SK-N-SH (cell line): ENCODE measurements at regions not wholly inside any gene's neighbourhood (a gene's known extent, or its start where the extent isn't known, plus 50 kb on each side); places are given as distances from the start of the nearest gene placed in this dataset.
"Not testable (repeated sequence)": the region's sequence is repeated elsewhere in the genome, so short reads cannot be mapped to it uniquely, and the experiment has no call there.

Experiments used
- CTCF ChIA-PET: fragments of 300-600, 350-600 bp; formaldehyde crosslinking; extraction: SDS; loops from one replicate; lab custom pipeline; 2021; lab: Yijun Ruan, JAX
- POLR2A ChIA-PET: fragments of 350-600 bp; sonication (Branson Sonifier 250); formaldehyde crosslinking; extraction: SDS; loops from one replicate; lab custom pipeline; 2020; ENCODE audit warnings: antibody characterized with exemption, inconsistent platforms; lab: Yijun Ruan, JAX
- DNase-seq: peaks from one replicate; pipeline ENCODE4 v3.0.0; 2012
- H2AFZ ChIP-seq: fragments of 200-600 bp; sonication (generic); 2 replicates; pipeline ENCODE4 v1.8.1; 2016; ENCODE audit warnings: antibody characterized with exemption, mild to moderate bottlenecking, low read depth
- H3F3A ChIP-seq: fragments of 200-600 bp; sonication (generic); replicated peaks from 2 replicates; pipeline ENCODE3; 2016; ENCODE audit warnings: antibody characterized with exemption, mild to moderate bottlenecking; ENCODE audit not compliant: insufficient read depth
- H3K27ac ChIP-seq, 2 experiments: fragments of 200-500 bp in 1 of 2; fragments of 200-600 bp in 1 of 2; sonication (Bioruptor generic) in 1 of 2; sonication (generic), shearing (Covaris generic) in 1 of 2; 2 replicates each; pipeline versions ENCODE4 v1.5.1 to v1.6.1; 2014 to 2016; ENCODE audit warnings: low read depth in 2 of 2, inconsistent platforms in 1 of 2, low read length in 1 of 2, mild to moderate bottlenecking in 1 of 2, mixed read lengths in 1 of 2
- H3K27me3 ChIP-seq: fragments of 200-600 bp; sonication (generic), shearing (Covaris generic); 2 replicates; pipeline ENCODE4 v1.6.1; 2016; ENCODE audit warnings: mixed run types; ENCODE audit not compliant: insufficient read depth
- H3K36me3 ChIP-seq, 2 experiments: fragments of 200-500 bp in 1 of 2; fragments of 200-600 bp in 1 of 2; sonication (Bioruptor generic) in 1 of 2; sonication (generic) in 1 of 2; replicated peaks in 1 of 2; 2 replicates each; pipeline versions ENCODE3 to v1.5.1; 2014 to 2016; ENCODE audit warnings: low read length in 1 of 2, mild to moderate bottlenecking in 1 of 2; ENCODE audit not compliant: insufficient read depth in 2 of 2, control insufficient read depth in 1 of 2
- H3K4me1 ChIP-seq, 2 experiments: fragments of 200-500 bp in 1 of 2; fragments of 200-600 bp in 1 of 2; sonication (Bioruptor generic) in 1 of 2; sonication (generic), shearing (Covaris generic) in 1 of 2; 2 replicates each; pipeline versions ENCODE4 v1.5.1 to v1.6.1; 2014 to 2016; ENCODE audit warnings: low read depth in 1 of 2, low read length in 1 of 2, mixed run types in 1 of 2; ENCODE audit not compliant: insufficient read depth in 2 of 2, control insufficient read depth in 1 of 2
- H3K4me2 ChIP-seq: fragments of 200-600 bp; sonication (generic), shearing (Covaris generic); 2 replicates; pipeline ENCODE4 v1.6.1; 2017; ENCODE audit warnings: mixed run types
- H3K4me3 ChIP-seq, 2 experiments: fragments of 200-500 bp in 1 of 2; fragments of 200-600 bp in 1 of 2; sonication (Bioruptor generic) in 1 of 2; sonication (generic), shearing (Covaris generic) in 1 of 2; 2 replicates each; pipeline versions ENCODE4 v1.5.1 to v1.8.1; 2014 to 2016; ENCODE audit warnings: low read depth in 2 of 2, inconsistent platforms in 1 of 2, low read length in 1 of 2, mild to moderate bottlenecking in 1 of 2, mixed read lengths in 1 of 2, moderate library complexity in 1 of 2
- H3K79me2 ChIP-seq: fragments of 200-600 bp; sonication (generic); 2 replicates; pipeline ENCODE4 v1.8.1; 2017; ENCODE audit warnings: mild to moderate bottlenecking; ENCODE audit not compliant: insufficient read depth
- H3K9ac ChIP-seq: fragments of 200-600 bp; sonication (generic); 2 replicates; pipeline ENCODE4 v1.6.1; 2017; ENCODE audit warnings: mixed run types
- H3K9me2 ChIP-seq: fragments of 200-600 bp; sonication (generic); 2 replicates; pipeline ENCODE4 v1.6.1; 2017; ENCODE audit warnings: mixed run types
- H3K9me3 ChIP-seq: fragments of 200-600 bp; sonication (generic); 2 replicates; pipeline ENCODE4 v1.6.1; 2017; ENCODE audit warnings: mixed run types, mild to moderate bottlenecking, moderate library complexity
- H4K20me1 ChIP-seq: fragments of 200-600 bp; sonication (generic); 2 replicates; pipeline ENCODE4 v1.6.1; 2017; ENCODE audit warnings: mild to moderate bottlenecking, mixed run types; ENCODE audit not compliant: insufficient read depth
- CHD2 ChIP-seq: fragments of 150-350 bp; IDR thresholded peaks from 2 replicates; pipeline ENCODE4 v1.6.1; 2018; ENCODE audit warnings: low read length; ENCODE audit not compliant: partially characterized antibody
- CTCF ChIP-seq: fragments of 200-600 bp; sonication (generic); IDR thresholded peaks from 2 replicates; pipeline ENCODE4 v1.6.1; 2017; ENCODE audit warnings: antibody characterized with exemption, mild to moderate bottlenecking, moderate library complexity
- FOXJ3 ChIP-seq: sonication (generic); formaldehyde crosslinking; IDR thresholded peaks from 2 replicates; pipeline ENCODE4 v1.5.1; 2020; ENCODE audit warnings: mild to moderate bottlenecking, missing genetic modification reagents
- GATA2 ChIP-seq: sonication (generic); formaldehyde crosslinking; IDR thresholded peaks from 2 replicates; pipeline ENCODE4 v1.5.0; 2020; ENCODE audit warnings: mild to moderate bottlenecking, missing genetic modification reagents
- JUND ChIP-seq: IDR thresholded peaks from 2 replicates; pipeline ENCODE4 v1.4.0; 2012
- MAX ChIP-seq: IDR thresholded peaks from 2 replicates; pipeline ENCODE4 v1.4.0; 2012; ENCODE audit warnings: low read depth
- MEF2A ChIP-seq: IDR thresholded peaks from 2 replicates; pipeline ENCODE4 v1.4.0; 2012; ENCODE audit warnings: low read depth, borderline replicate concordance
- MXI1 ChIP-seq: IDR thresholded peaks from 2 replicates; pipeline ENCODE4 v1.6.1; 2012; ENCODE audit warnings: mild to moderate bottlenecking, low read depth, low read length, improper control_type of control experiment
- PBX3 ChIP-seq: IDR thresholded peaks from 2 replicates; pipeline ENCODE4; 2012
- POLR2AphosphoS5 ChIP-seq: IDR thresholded peaks from 2 replicates; pipeline ENCODE4 v1.6.1; 2012; ENCODE audit warnings: low read depth, low read length
- REST ChIP-seq: IDR thresholded peaks from 2 replicates; pipeline ENCODE4 v1.6.1; 2012; ENCODE audit warnings: mild to moderate bottlenecking, low read depth, low read length, moderate library complexity
- RFX5 ChIP-seq: IDR thresholded peaks from 2 replicates; pipeline ENCODE4 v1.6.1; 2012; ENCODE audit warnings: mild to moderate bottlenecking, improper control_type of control experiment, low read length
- RXRA ChIP-seq: IDR thresholded peaks from 2 replicates; pipeline ENCODE4 v1.4.0; 2012; ENCODE audit warnings: low read depth, mild to moderate bottlenecking, borderline replicate concordance
- SIN3A ChIP-seq: IDR thresholded peaks from 2 replicates; pipeline ENCODE4 v1.6.1; 2012; ENCODE audit warnings: low read depth, mild to moderate bottlenecking, low read length, moderate library complexity, borderline replicate concordance
- SMC3 ChIP-seq: IDR thresholded peaks from 2 replicates; pipeline ENCODE4 v1.6.1; 2012; ENCODE audit warnings: low read depth, low read length, improper control_type of control experiment
- TAF1 ChIP-seq: IDR thresholded peaks from 2 replicates; pipeline ENCODE4 v1.6.1; 2012; ENCODE audit warnings: low read depth, mild to moderate bottlenecking, low read length, moderate library complexity, borderline replicate concordance
- TCF12 ChIP-seq: IDR thresholded peaks from 2 replicates; pipeline ENCODE4 v1.4.0; 2012
- USF1 ChIP-seq: IDR thresholded peaks from 2 replicates; pipeline ENCODE4 v1.4.0; 2012; ENCODE audit warnings: low read depth, borderline replicate concordance
- YY1 ChIP-seq: IDR thresholded peaks from 2 replicates; pipeline ENCODE4 v1.4.0; 2012; ENCODE audit warnings: low read depth, mild to moderate bottlenecking
- ZBTB33 ChIP-seq: IDR thresholded peaks from 2 replicates; pipeline ENCODE4 v1.4.0; 2012; ENCODE audit warnings: low read depth, borderline replicate concordance
- WGBS: methylation state at CpG from one replicate; pipeline ENCODE4 v1.1.6; 2017; ENCODE audit warnings: low lambda C conversion rate; 5-methylcytosine and 5-hydroxymethylcytosine counted together

DNA sequence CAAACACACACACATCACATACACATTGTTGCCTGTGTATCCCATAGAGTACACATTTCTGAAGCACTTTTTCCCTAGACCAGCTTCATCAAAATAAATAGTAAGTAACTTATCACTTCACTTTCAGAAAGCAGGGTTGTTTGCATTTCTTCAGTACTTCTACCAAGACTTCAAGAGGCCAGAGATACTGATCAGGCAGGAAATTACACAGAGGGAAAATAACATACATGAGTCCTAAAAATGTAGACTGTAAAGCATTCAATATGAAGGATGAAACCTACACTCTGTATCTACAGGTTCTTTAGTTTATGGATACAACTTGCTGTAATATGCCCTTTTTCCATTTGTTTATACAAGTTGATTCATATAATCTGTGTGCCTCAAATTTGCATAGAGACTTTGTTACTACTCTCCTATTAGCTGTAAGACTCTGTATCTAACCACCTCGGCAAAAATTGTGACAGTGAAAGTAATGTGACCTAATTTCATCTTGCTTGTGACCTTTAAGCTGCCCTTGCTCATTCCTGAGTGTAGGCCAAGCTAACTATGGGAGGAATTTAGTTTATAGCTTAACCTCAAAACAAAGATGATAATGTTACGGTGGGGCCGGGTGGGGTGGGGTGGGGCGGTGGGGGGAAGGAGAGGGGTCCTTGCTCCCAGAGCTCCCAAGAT lies 228.9 kb upstream of the SPOPL start:
- Histone ChIP-seq H3K36me3 (no peaks in the 10 kb centered on the region), H3K4me1 (peaks cover 4 to 34% of the 10 kb centered on the region in 2 experiments), H3K9me3 (no peaks in the 10 kb centered on the region), H3K27me3 (no peaks in the 10 kb centered on the region), H3K9ac (no peak overlapping the region), H3K4me2 (no peak overlapping the region), H4K20me1 (no peaks in the 10 kb centered on the region), H3K4me3 (no peak overlapping the region), H3K9me2 (no peaks in the 10 kb centered on the region), H3F3A (peaks cover 28% of the 10 kb centered on the region), H3K79me2 (no peaks in the 10 kb centered on the region), H2AFZ (peak overlapping the region; percentile 39; the same call in 1 of the 2 replicates), H3K27ac (peak overlapping the region in 1 of 2 experiments; percentile 49; a peak in 3 of 4 replicates)
- ChIA-PET CTCF (no interaction called here), POLR2A (no interaction called here)
- TF ChIP-seq MEF2A (no peak), MXI1 (no peak), GATA2 (no peak), MAX (no peak), SIN3A (no peak), USF1 (no peak), TCF12 (no peak), REST (no peak), FOXJ3 (no peak), RFX5 (no peak), YY1 (no peak), POLR2AphosphoS5 (no peak), JUND (no peak), RXRA (no peak), CTCF (no peak), TAF1 (no peak), ZBTB33 (no peak), CHD2 (no peak), PBX3 (no peak), SMC3 (no peak)
- DNase-seq, result no peak
- WGBS, result 96% methylated on average over 4 of the region's 4 CpGs

DNA sequence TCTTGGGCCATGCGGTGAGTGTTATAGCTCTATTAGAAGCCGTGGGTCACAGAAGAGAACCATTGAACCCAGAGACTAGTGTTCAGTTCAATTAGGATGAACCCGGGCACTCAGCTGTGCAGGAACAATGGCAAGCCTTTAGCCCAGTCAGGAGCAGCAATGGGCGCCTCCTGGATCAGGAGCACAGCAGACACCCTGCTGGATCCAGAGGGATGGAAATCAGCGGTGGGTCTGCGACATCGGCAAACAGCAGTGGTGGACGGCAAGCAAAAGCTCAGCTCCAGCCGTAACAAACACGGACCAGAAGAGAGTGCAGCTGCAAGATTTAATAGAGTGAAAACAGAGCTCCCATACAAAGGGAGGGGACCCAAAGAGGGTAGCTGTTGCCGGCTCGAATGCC lies 228.3 kb upstream of the SPOPL start:
- DNase-seq, H3K4me3 ChIP-seq, H3K27ac ChIP-seq, H2AFZ ChIP-seq, H4K20me1 ChIP-seq, H3K36me3 ChIP-seq, H3K9me3 ChIP-seq, H3K27me3 ChIP-seq, H3K79me2 ChIP-seq, CTCF ChIA-PET, H3K4me2 ChIP-seq, POLR2A ChIA-PET, H3K9me2 ChIP-seq, H3K9ac ChIP-seq: not testable (repeated sequence)
- Histone ChIP-seq H3K4me1 (peaks cover 3 to 28% of the 10 kb centered on the region in 2 experiments), H3F3A (peaks cover 22% of the 10 kb centered on the region)
- WGBS, result 97% methylated on average over 12 of the region's 12 CpGs
